Panc1 (cell line): ENCODE measurements at regions not wholly inside any gene's neighbourhood (a gene's known extent, or its start where the extent isn't known, plus 50 kb on each side); places are given as distances from the start of the nearest gene placed in this dataset.

Source experiments
- ATAC-seq: fragments of 200-7000 bp; cut with Tn5 transposase; 2 replicates; pipeline ENCODE4 v1.9.1; 2020; ENCODE audit warnings: mild to moderate bottlenecking, moderate library complexity
- BruUV-seq: library from RNA; stranded (reverse); fragments of 400-500 nt; replicated peaks from 2 replicates; lab custom pipeline; 2021; lab: Mats Ljungman, UMichigan
- CTCF ChIA-PET: fragments of 300-600 bp; sonication (Branson Sonifier 250); formaldehyde crosslinking; loops from one replicate; lab custom pipeline; 2022; ENCODE audit warnings: antibody characterized with exemption; lab: Charles Lee
- POLR2A ChIA-PET: fragments of 300-600 bp; sonication (Branson Sonifier 250); formaldehyde crosslinking; loops from one replicate; lab custom pipeline; 2022; ENCODE audit warnings: antibody characterized with exemption; lab: Charles Lee
- DNase-seq: peaks from one replicate; pipeline ENCODE4 v3.0.0-alpha.2; 2010; ENCODE audit warnings: low read depth, low spot score
- H3K27ac ChIP-seq: 2 replicates; pipeline ENCODE4 v1.5.1; 2011; ENCODE audit warnings: mild to moderate bottlenecking, low read length, inconsistent platforms
- H3K27me3 ChIP-seq: fragments of 200-500 bp; sonication (Bioruptor generic); 2 replicates; pipeline ENCODE4 v1.6.0; 2014; ENCODE audit warnings: low read length, inconsistent platforms; ENCODE audit not compliant: control insufficient read depth, insufficient read depth
- H3K36me3 ChIP-seq: fragments of 200-500 bp; sonication (Bioruptor generic); 2 replicates; pipeline ENCODE4 v1.5.1; 2014; ENCODE audit warnings: inconsistent platforms, mild to moderate bottlenecking, low read length, moderate library complexity; ENCODE audit not compliant: control insufficient read depth, insufficient read depth
- H3K4me1 ChIP-seq: 2 replicates; pipeline ENCODE4 v1.5.1; 2011; ENCODE audit warnings: inconsistent platforms, mild to moderate bottlenecking, low read length, moderate library complexity; ENCODE audit not compliant: control insufficient read depth, insufficient read depth
- H3K4me3 ChIP-seq, 2 experiments: 2 replicates each; pipeline ENCODE4 v1.5.1; 2011 to 2012; ENCODE audit warnings: low read depth in 2 of 2, low read length in 2 of 2, mild to moderate bottlenecking in 2 of 2, inconsistent platforms in 1 of 2, moderate library complexity in 1 of 2
- H3K9me3 ChIP-seq: fragments of 200-500 bp; sonication (Bioruptor generic); 2 replicates; pipeline ENCODE4 v1.5.1; 2014; ENCODE audit warnings: low read depth, mild to moderate bottlenecking, inconsistent platforms, low read length, moderate library complexity; ENCODE audit not compliant: control insufficient read depth, insufficient read depth
- POLR2AphosphoS5 ChIP-seq: IDR thresholded peaks from 2 replicates; pipeline ENCODE4 v1.6.1; 2012; ENCODE audit warnings: mild to moderate bottlenecking, low read depth, low read length, moderate library complexity
- SIN3A ChIP-seq: IDR thresholded peaks from 2 replicates; pipeline ENCODE4 v1.6.1; 2012; ENCODE audit warnings: low read depth, mild to moderate bottlenecking, low read length, moderate library complexity, borderline replicate concordance; ENCODE audit not compliant: insufficient read depth
- TCF7L2 ChIP-seq: IDR thresholded peaks from 2 replicates; pipeline ENCODE4 v1.6.1; 2011; ENCODE audit warnings: mild to moderate bottlenecking, low read depth, low read length, inconsistent platforms
- in situ Hi-C: cut with HindIII; loops from 2 replicates; pipeline ENCODE4 v1.10.0; 2016; ENCODE audit warnings: low sequenced_read_pairs, low pct_unique_long_range_greater_than_20kb
- intact Hi-C: fragments of 100-400 bp; cut with micrococcal nuclease; formaldehyde crosslinking; loops from one replicate; pipeline ENCODE4 v1.10.0; 2022; ENCODE audit not compliant: unreplicated experiment
- TF ChIP-seq, protein P1 (sequence below): fragments of 450-650 bp; IDR thresholded peaks from 2 replicates; pipeline ENCODE4 v1.5.1; 2017; ENCODE audit warnings: mild to moderate bottlenecking
- TF ChIP-seq, protein P2 (sequence below), 2 experiments: IDR thresholded peaks; 2 replicates each; pipeline ENCODE4 v1.6.1; 2011 to 2012; ENCODE audit warnings: low read depth in 2 of 2, control low read depth in 1 of 2, low read length in 1 of 2, mild to moderate bottlenecking in 1 of 2, moderate library complexity in 1 of 2; ENCODE audit not compliant: insufficient read depth in 1 of 2

DNA sequence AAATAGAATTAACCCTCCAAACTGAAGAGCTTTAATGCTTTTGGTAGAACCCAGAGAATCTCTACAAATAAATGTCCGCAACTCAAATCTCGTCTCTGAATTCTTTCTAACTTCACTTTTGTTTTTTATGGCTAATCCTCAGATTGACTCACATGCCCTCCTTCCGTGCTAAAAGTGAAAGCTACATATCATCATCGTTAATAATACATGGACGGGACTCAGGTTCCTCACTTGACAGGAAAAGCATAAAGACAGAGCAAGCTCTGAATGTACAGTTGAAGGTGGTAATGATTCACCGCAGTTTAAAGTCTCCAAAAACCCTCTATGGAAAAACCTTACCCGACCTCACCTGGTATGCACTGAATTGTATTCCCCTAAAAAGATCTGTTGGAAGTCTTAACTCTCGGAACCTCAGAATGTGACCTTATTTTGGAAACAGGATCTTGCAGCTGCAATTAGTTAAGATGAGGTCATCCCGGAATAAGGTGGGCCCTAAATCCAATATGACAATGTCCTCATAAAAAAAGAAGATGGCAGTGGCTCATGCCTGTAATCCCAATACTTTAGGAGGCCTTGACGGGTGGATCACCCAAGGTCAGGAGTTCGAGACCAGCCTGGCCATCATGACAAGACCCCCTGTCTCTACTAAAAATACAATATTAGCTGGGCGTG is 147.4 kb upstream of the FOXN3 start:
- in situ Hi-C loops (no loop called here), intact Hi-C loops (no loop called here)
- no TSS peak for BruUV-seq
- DNase-seq (no peak), ATAC-seq (no peak)
- POLR2A ChIA-PET, result no interaction called here
- H3K9me3 ChIP-seq, result no peaks in the 10 kb centered on the region
- CTCF ChIA-PET, result no interaction called here
- TF ChIP-seq POLR2AphosphoS5, result no peak
- TF ChIP-seq TCF7L2, result no peak
- TF ChIP-seq, protein P1, sequence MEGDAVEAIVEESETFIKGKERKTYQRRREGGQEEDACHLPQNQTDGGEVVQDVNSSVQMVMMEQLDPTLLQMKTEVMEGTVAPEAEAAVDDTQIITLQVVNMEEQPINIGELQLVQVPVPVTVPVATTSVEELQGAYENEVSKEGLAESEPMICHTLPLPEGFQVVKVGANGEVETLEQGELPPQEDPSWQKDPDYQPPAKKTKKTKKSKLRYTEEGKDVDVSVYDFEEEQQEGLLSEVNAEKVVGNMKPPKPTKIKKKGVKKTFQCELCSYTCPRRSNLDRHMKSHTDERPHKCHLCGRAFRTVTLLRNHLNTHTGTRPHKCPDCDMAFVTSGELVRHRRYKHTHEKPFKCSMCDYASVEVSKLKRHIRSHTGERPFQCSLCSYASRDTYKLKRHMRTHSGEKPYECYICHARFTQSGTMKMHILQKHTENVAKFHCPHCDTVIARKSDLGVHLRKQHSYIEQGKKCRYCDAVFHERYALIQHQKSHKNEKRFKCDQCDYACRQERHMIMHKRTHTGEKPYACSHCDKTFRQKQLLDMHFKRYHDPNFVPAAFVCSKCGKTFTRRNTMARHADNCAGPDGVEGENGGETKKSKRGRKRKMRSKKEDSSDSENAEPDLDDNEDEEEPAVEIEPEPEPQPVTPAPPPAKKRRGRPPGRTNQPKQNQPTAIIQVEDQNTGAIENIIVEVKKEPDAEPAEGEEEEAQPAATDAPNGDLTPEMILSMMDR, result no peak
- TF ChIP-seq SIN3A, result no peak
- TF ChIP-seq, protein P2, sequence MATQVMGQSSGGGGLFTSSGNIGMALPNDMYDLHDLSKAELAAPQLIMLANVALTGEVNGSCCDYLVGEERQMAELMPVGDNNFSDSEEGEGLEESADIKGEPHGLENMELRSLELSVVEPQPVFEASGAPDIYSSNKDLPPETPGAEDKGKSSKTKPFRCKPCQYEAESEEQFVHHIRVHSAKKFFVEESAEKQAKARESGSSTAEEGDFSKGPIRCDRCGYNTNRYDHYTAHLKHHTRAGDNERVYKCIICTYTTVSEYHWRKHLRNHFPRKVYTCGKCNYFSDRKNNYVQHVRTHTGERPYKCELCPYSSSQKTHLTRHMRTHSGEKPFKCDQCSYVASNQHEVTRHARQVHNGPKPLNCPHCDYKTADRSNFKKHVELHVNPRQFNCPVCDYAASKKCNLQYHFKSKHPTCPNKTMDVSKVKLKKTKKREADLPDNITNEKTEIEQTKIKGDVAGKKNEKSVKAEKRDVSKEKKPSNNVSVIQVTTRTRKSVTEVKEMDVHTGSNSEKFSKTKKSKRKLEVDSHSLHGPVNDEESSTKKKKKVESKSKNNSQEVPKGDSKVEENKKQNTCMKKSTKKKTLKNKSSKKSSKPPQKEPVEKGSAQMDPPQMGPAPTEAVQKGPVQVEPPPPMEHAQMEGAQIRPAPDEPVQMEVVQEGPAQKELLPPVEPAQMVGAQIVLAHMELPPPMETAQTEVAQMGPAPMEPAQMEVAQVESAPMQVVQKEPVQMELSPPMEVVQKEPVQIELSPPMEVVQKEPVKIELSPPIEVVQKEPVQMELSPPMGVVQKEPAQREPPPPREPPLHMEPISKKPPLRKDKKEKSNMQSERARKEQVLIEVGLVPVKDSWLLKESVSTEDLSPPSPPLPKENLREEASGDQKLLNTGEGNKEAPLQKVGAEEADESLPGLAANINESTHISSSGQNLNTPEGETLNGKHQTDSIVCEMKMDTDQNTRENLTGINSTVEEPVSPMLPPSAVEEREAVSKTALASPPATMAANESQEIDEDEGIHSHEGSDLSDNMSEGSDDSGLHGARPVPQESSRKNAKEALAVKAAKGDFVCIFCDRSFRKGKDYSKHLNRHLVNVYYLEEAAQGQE (IDR thresholded peaks at IDR 0.05; ENCODE audit: insufficient read depth in 1 of 2, low read depth in 2 of 2, low read length in 1 of 2), result no peak
- no peaks in the 10 kb centered on the region for H3K4me1 ChIP-seq
- H3K27me3 ChIP-seq, result no peaks in the 10 kb centered on the region; the same call in 1 of the 2 replicates
- no peaks in the 10 kb centered on the region for H3K36me3 ChIP-seq
- no peak overlapping the region for H3K4me3 ChIP-seq
- H3K27ac ChIP-seq, result no peak overlapping the region

DNA sequence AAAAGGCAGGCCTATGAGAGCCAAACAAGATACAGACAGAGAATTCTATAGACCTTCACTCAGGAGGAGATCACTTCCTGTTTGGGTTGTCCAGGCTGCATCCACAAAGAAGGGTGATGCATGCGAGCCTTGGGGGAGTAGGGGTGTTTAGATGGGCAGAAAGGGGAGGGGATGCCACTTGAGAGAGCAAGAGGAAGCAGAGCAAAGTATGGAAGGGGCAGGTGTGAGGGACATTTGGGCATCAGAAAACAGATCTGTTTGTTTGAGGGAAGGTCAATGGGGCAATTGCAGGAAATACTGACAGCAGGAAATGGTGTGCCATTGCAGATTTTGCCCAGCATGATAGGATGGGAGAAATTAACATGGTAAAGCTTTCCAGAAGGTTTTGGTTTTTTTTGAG is 146.4 kb upstream of the FOXN3 start:
- no peak for ATAC-seq
- Histone ChIP-seq H3K9me3 (no peaks in the 10 kb centered on the region), H3K27ac (no peak overlapping the region), H3K36me3 (no peaks in the 10 kb centered on the region), H3K4me1 (no peaks in the 10 kb centered on the region), H3K4me3 (no peak overlapping the region), H3K27me3 (no peaks in the 10 kb centered on the region; the same call in 1 of the 2 replicates)
- in situ Hi-C loops, result no loop called here
- TF ChIP-seq, protein P2 (IDR thresholded peaks at IDR 0.05; ENCODE audit: insufficient read depth in 1 of 2, low read depth in 2 of 2, low read length in 1 of 2), result no peak
- TF ChIP-seq SIN3A (no peak), POLR2AphosphoS5 (no peak), TCF7L2 (no peak)
- TF ChIP-seq, protein P1, result no peak
- no TSS peak for BruUV-seq
- POLR2A ChIA-PET, result no interaction called here
- intact Hi-C loops, result no loop called here
- no peak for DNase-seq
- CTCF ChIA-PET, result no interaction called here
